BJ (cell line): ENCODE measurements at regions not wholly inside any gene's neighbourhood (a gene's known extent, or its start where the extent isn't known, plus 50 kb on each side); places are given as distances from the start of the nearest gene placed in this dataset.

Experiments
- CTCF ChIA-PET: fragments of 350-600 bp; formaldehyde crosslinking; extraction: SDS; loops from one replicate; lab custom pipeline; 2021; ENCODE audit warnings: antibody characterized with exemption, inconsistent platforms; lab: Yijun Ruan, JAX
- POLR2A ChIA-PET: fragments of 300-600 bp; sonication (Branson Sonifier 250); formaldehyde crosslinking; extraction: SDS; loops from one replicate; lab custom pipeline; 2021; ENCODE audit warnings: antibody characterized with exemption; lab: Charles Lee
- DNase-seq: peaks from one replicate; pipeline ENCODE4 v3.0.0-alpha.2; 2011; ENCODE audit warnings: low read depth
- H3K27me3 ChIP-seq: 2 replicates; pipeline ENCODE4 v1.6.0; 2011; ENCODE audit warnings: low read length; ENCODE audit not compliant: control insufficient read depth, insufficient read depth
- H3K36me3 ChIP-seq: 2 replicates; pipeline ENCODE4 v1.5.1; 2011; ENCODE audit warnings: low read length; ENCODE audit not compliant: control insufficient read depth, insufficient read depth
- H3K4me3 ChIP-seq: 2 replicates; pipeline ENCODE4 v1.5.1; 2011; ENCODE audit warnings: low read depth, mild to moderate bottlenecking, control low read depth, low read length
- TF ChIP-seq, protein P1 (sequence below): IDR thresholded peaks from 2 replicates; pipeline ENCODE4 v1.5.1; 2011; ENCODE audit warnings: low read depth, mild to moderate bottlenecking, control low read depth, inconsistent platforms, low read length, moderate library complexity; ENCODE audit not compliant: insufficient read depth

DNA sequence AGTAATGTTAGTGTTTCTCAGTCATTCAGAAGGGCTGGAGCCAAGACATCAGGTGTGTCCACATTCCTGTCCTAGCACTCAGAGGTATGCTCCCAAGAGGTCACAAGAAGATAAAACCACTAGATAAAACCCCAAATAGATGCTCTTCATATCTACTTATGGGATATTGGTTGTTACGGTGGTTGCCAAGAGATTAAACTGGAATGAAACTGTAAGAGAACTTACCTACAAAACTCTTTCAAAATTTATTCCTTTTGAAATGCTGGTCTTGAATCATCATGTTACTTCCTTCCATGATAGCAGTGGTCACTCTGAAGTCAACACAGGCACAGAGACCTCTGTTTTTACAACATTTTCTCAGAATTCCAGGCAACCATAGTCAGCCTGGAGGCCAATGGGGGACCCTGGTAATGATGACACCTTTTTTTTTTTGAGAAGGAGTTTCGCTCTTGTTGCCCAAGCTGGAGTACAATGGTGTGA is 122.4 kb upstream of the WSCD1 start:
- ChIA-PET CTCF (interaction anchor here (1.0 kb wide), 1 partner anchor 134 kb away, joined by 3 read pairs; no protein-coding TSS in a partner anchor), POLR2A (no interaction called here)
- Histone ChIP-seq H3K36me3 (no peaks in the 10 kb centered on the region), H3K4me3 (no peak overlapping the region), H3K27me3 (no peaks in the 10 kb centered on the region; the same call in 1 of the 2 replicates)
- TF ChIP-seq, protein P1, sequence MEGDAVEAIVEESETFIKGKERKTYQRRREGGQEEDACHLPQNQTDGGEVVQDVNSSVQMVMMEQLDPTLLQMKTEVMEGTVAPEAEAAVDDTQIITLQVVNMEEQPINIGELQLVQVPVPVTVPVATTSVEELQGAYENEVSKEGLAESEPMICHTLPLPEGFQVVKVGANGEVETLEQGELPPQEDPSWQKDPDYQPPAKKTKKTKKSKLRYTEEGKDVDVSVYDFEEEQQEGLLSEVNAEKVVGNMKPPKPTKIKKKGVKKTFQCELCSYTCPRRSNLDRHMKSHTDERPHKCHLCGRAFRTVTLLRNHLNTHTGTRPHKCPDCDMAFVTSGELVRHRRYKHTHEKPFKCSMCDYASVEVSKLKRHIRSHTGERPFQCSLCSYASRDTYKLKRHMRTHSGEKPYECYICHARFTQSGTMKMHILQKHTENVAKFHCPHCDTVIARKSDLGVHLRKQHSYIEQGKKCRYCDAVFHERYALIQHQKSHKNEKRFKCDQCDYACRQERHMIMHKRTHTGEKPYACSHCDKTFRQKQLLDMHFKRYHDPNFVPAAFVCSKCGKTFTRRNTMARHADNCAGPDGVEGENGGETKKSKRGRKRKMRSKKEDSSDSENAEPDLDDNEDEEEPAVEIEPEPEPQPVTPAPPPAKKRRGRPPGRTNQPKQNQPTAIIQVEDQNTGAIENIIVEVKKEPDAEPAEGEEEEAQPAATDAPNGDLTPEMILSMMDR = no peak
- no peak for DNase-seq

DNA sequence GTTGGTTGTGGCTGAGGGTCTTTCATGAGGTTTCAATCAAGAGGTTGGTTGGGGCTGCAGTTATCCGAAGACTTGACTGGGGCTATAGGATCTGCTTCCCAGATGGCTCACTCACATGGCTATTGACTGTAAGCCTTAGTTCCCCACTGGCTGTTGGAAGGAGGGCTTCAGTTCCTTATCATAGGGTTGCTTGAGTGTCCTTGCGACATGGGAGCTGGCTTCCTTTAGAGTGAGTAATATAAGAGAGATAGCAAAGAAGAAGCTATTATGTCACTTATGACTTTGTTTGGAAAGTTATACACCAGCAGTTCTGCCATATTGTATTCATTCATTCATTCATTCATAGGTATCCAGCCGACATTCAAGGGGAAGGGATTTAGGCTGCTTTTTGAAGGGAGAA is 121.4 kb upstream of the WSCD1 start:
- ChIA-PET CTCF (no interaction called here), POLR2A (no interaction called here)
- no peaks in the 10 kb centered on the region for H3K36me3 ChIP-seq
- no peaks in the 10 kb centered on the region for H3K27me3 ChIP-seq
- TF ChIP-seq, protein P1 = no peak
- DNase-seq = no peak
- no peak overlapping the region for H3K4me3 ChIP-seq

DNA sequence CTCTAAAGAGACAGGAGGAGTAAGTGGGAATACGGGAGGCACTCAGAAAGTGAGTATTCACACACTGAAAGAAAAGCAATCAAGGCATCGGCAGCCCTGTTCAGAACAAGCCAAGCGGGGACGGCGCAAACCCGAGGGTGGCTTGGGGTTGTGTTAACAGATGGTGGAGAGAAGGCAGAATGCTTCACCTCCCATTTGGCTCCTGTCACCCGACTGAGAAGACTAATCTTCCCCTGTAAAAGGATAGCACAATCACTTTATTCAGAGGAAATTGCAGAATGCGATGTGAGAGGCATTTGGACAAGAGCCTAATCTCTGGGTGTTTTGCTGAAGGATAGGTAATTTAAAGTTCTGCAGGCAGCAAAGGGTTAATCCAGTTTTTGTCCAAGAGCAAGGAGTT is 119.3 kb upstream of the WSCD1 start:
- Histone ChIP-seq H3K27me3 (no peaks in the 10 kb centered on the region), H3K36me3 (no peaks in the 10 kb centered on the region), H3K4me3 (no peak overlapping the region)
- POLR2A ChIA-PET = no interaction called here
- no peak for DNase-seq
- CTCF ChIA-PET = no interaction called here
- TF ChIP-seq, protein P1 = no peak

DNA sequence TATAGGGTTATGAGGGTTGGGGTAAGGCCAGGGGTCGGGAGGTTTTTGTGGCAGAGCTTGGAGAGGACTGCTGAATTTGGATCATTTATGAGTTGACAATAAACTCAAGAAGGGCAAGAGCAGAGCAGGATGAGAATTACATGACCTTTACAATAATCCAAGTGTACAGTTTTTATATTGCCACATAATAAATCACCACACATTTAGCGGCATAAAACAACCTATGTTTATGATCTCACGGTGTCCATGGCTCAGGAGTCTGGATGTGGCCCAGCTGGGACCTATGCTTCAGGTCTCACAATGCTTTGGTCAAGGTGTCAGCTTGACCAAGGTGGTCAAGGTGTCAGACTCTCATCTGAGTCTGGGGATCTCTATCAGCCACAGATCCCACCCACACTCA is 118.3 kb upstream of the WSCD1 start:
- POLR2A ChIA-PET = no interaction called here
- CTCF ChIA-PET = no interaction called here
- Histone ChIP-seq H3K4me3 (no peak overlapping the region), H3K27me3 (no peaks in the 10 kb centered on the region), H3K36me3 (no peaks in the 10 kb centered on the region)
- TF ChIP-seq, protein P1 = no peak
- DNase-seq = no peak

DNA sequence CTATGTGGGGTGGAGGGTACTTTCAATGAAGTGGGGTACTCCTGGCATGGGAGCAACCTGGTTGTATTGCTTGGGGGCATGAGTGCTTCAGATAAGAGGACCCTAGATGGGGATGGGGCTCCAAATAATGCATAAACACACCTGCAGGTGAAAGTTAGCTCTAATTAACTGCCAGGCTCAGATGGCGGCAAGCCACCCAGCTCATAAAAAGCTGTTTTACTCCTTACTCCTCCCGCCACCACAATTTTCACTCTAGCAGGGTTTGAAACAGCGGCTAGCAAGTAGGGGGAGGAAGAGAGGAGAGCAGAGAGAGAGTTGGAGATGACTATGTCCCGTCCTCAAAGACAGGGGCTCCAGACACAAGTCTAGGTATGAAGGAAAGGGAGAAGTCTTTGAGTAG is 117.7 kb upstream of the WSCD1 start:
- TF ChIP-seq, protein P1 = no peak
- ChIA-PET CTCF (no interaction called here), POLR2A (no interaction called here)
- no peak for DNase-seq
- H3K4me3 ChIP-seq = no peak overlapping the region
- H3K27me3 ChIP-seq = no peaks in the 10 kb centered on the region
- H3K36me3 ChIP-seq = no peaks in the 10 kb centered on the region
